ENCODE measurements at regions not wholly inside any gene's neighbourhood (a gene's known extent, or its start where the extent isn't known, plus 50 kb on each side); places are given as distances from the start of the nearest gene placed in this dataset.

- TF ChIP-seq SIN3A (IDR thresholded peaks at IDR 0.05; ENCODE audit: borderline replicate concordance, insufficient read depth, low read depth, low read length), result no peak
- no peak for TF ChIP-seq CTCF (IDR thresholded peaks at IDR 0.05)
Measured at GRCh38 chr11:133638921-133639320, 106.6 kb upstream of the OPCML start.

All from Panc1 (cell line).